HEK293 (cell line): ENCODE measurements at regions not wholly inside any gene's neighbourhood (a gene's known extent, or its start where the extent isn't known, plus 50 kb on each side); places are given as distances from the start of the nearest gene placed in this dataset.
A peak's percentile ranks its signal among the peaks of the same experiment; 100 is the strongest.

ENCODE experiments used
- CTCF ChIA-PET: fragments of 350-600 bp; formaldehyde crosslinking; extraction: SDS; loops from one replicate; lab custom pipeline; 2021; ENCODE audit warnings: antibody characterized with exemption; lab: Yijun Ruan, JAX
- POLR2A ChIA-PET: fragments of 300-600 bp; formaldehyde crosslinking; extraction: SDS; loops from one replicate; lab custom pipeline; 2020; ENCODE audit warnings: antibody characterized with exemption, inconsistent platforms; lab: Yijun Ruan, JAX
- H3K27ac ChIP-seq: fragments of 200-500 bp; sonication (Bioruptor generic); 2 replicates; pipeline ENCODE4 v1.5.1; 2014; ENCODE audit warnings: low read depth, low read length, control low read depth, inconsistent platforms; ENCODE audit errors: extremely low read depth
- H3K36me3 ChIP-seq, 2 experiments: fragments of 200-500 bp in 1 of 2; sonication (Bioruptor generic) in 1 of 2; 1 replicate in 1 of 2; 2 replicates in 1 of 2; pipeline ENCODE4 v1.5.1; 2014 to 2017; ENCODE audit warnings: inconsistent platforms in 2 of 2, low read length in 2 of 2; ENCODE audit not compliant: control insufficient read depth in 2 of 2, insufficient read depth in 1 of 2
- H3K4me1 ChIP-seq: fragments of 200-500 bp; sonication (Bioruptor generic); 2 replicates; pipeline ENCODE4 v1.5.1; 2014; ENCODE audit warnings: mild to moderate bottlenecking, low read length, inconsistent platforms; ENCODE audit not compliant: control insufficient read depth, insufficient read depth
- H3K4me3 ChIP-seq: 2 replicates; pipeline ENCODE4 v1.5.1; 2011; ENCODE audit warnings: low read depth, mild to moderate bottlenecking, control low read depth, low read length, moderate library complexity
- H3K9me3 ChIP-seq: fragments of 200-500 bp; sonication (Bioruptor generic); 2 replicates; pipeline ENCODE4 v1.5.1; 2014; ENCODE audit warnings: low read depth, low read length, inconsistent platforms; ENCODE audit not compliant: control insufficient read depth, insufficient read depth
- EGR2 ChIP-seq: fragments of 450-650 bp; formaldehyde crosslinking; IDR thresholded peaks from 2 replicates; pipeline ENCODE4 v1.5.1; 2016; ENCODE audit warnings: low read depth, missing biosample characterization, missing genetic modification characterization
- FEZF1 ChIP-seq: fragments of 450-650 bp; formaldehyde crosslinking; IDR thresholded peaks from 2 replicates; pipeline ENCODE4 v1.5.1; 2016; ENCODE audit warnings: missing biosample characterization, missing genetic modification characterization
- KLF7 ChIP-seq: fragments of 450-650 bp; formaldehyde crosslinking; IDR thresholded peaks from 2 replicates; pipeline ENCODE4 v1.5.1; 2016; ENCODE audit warnings: missing biosample characterization, missing genetic modification characterization, borderline replicate concordance
- MZF1 ChIP-seq: fragments of 450-650 bp; formaldehyde crosslinking; IDR thresholded peaks from 2 replicates; pipeline ENCODE4 v1.5.1; 2017; ENCODE audit warnings: missing biosample characterization, missing genetic modification characterization, borderline replicate concordance
- PRDM4 ChIP-seq: fragments of 450-650 bp; formaldehyde crosslinking; IDR thresholded peaks from 2 replicates; pipeline ENCODE4 v1.5.1; 2017; ENCODE audit warnings: missing biosample characterization, missing genetic modification characterization
- WT1 ChIP-seq: fragments of 450-650 bp; formaldehyde crosslinking; IDR thresholded peaks from 2 replicates; pipeline ENCODE4 v1.5.1; 2016; ENCODE audit warnings: missing biosample characterization, missing genetic modification characterization
- ZBTB10 ChIP-seq: fragments of 450-650 bp; formaldehyde crosslinking; IDR thresholded peaks from 2 replicates; pipeline ENCODE4 v1.5.1; 2016; ENCODE audit warnings: missing biosample characterization, missing genetic modification characterization
- ZEB2 ChIP-seq: fragments of 450-650 bp; formaldehyde crosslinking; IDR thresholded peaks from 2 replicates; pipeline ENCODE4 v1.5.1; 2016; ENCODE audit warnings: missing biosample characterization, missing genetic modification characterization
- ZNF146 ChIP-seq: fragments of 450-650 bp; formaldehyde crosslinking; IDR thresholded peaks from 2 replicates; pipeline ENCODE4 v1.5.1; 2016; ENCODE audit warnings: missing biosample characterization, missing genetic modification characterization
- ZNF175 ChIP-seq: fragments of 450-650 bp; formaldehyde crosslinking; IDR thresholded peaks from 2 replicates; pipeline ENCODE4 v1.5.1; 2016; ENCODE audit warnings: missing biosample characterization, missing genetic modification characterization
- ZNF202 ChIP-seq: fragments of 450-650 bp; formaldehyde crosslinking; IDR thresholded peaks from 2 replicates; pipeline ENCODE4 v1.5.1; 2016; ENCODE audit warnings: missing biosample characterization, missing genetic modification characterization, borderline replicate concordance
- ZNF335 ChIP-seq: fragments of 450-650 bp; formaldehyde crosslinking; conservative IDR thresholded peaks from 2 replicates; pipeline ENCODE4 v1.5.1; 2016; ENCODE audit warnings: missing biosample characterization, missing genetic modification characterization
- ZNF560 ChIP-seq: fragments of 450-650 bp; formaldehyde crosslinking; IDR thresholded peaks from 2 replicates; pipeline ENCODE4 v1.5.1; 2017; ENCODE audit warnings: missing biosample characterization, missing genetic modification characterization, borderline replicate concordance
- ZNF626 ChIP-seq: fragments of 450-650 bp; sonication (Bioruptor Pico); formaldehyde crosslinking; IDR thresholded peaks from 2 replicates; pipeline ENCODE4 v1.5.1; 2018; ENCODE audit warnings: missing biosample characterization, missing genetic modification characterization, inconsistent platforms
- ZNF664 ChIP-seq: fragments of 450-650 bp; formaldehyde crosslinking; IDR thresholded peaks from 2 replicates; pipeline ENCODE4 v1.5.1; 2016; ENCODE audit warnings: missing biosample characterization, missing genetic modification characterization
- ZNF747 ChIP-seq: fragments of 450-650 bp; formaldehyde crosslinking; IDR thresholded peaks from 2 replicates; pipeline ENCODE4 v1.5.1; 2016; ENCODE audit warnings: missing biosample characterization, missing genetic modification characterization
- ZNF785 ChIP-seq: fragments of 450-650 bp; formaldehyde crosslinking; IDR thresholded peaks from 2 replicates; pipeline ENCODE4 v1.5.1; 2016; ENCODE audit warnings: missing biosample characterization, missing genetic modification characterization
- ZSCAN16 ChIP-seq: fragments of 450-650 bp; formaldehyde crosslinking; IDR thresholded peaks from 2 replicates; pipeline ENCODE4 v1.5.1; 2016; ENCODE audit warnings: missing biosample characterization, missing genetic modification characterization
- TF ChIP-seq, protein P1 (sequence below): fragments of 450-650 bp; formaldehyde crosslinking; IDR thresholded peaks from 2 replicates; pipeline ENCODE4 v1.5.1; 2016; ENCODE audit warnings: missing biosample characterization, missing genetic modification characterization
- TF ChIP-seq, protein P2 (sequence below): fragments of 450-650 bp; formaldehyde crosslinking; IDR thresholded peaks from 2 replicates; pipeline ENCODE4 v1.5.1; 2016; ENCODE audit warnings: missing biosample characterization, missing genetic modification characterization
- TF ChIP-seq, protein P3 (sequence below): fragments of 450-650 bp; formaldehyde crosslinking; IDR thresholded peaks from 2 replicates; pipeline ENCODE4 v1.5.1; 2017; ENCODE audit warnings: missing biosample characterization, missing genetic modification characterization

- no peak for TF ChIP-seq ZBTB10 (tag by site-specific recombination)
- no peak for TF ChIP-seq ZNF785 (tag by site-specific recombination)
- no peak for TF ChIP-seq ZNF335 (tag by site-specific recombination)
- TF ChIP-seq ZNF626 (tag by site-specific recombination), result no peak
- TF ChIP-seq EGR2 (tag by site-specific recombination), result no peak
- no peak for TF ChIP-seq ZNF560
- no peak for TF ChIP-seq MZF1 (tag by site-specific recombination)
- TF ChIP-seq ZNF202 (tag by site-specific recombination), result no peak
These were observed 58.9 kb upstream of the POU2F1 start (continued) for GRCh38 chr1:167161762-167162161.

DNA sequence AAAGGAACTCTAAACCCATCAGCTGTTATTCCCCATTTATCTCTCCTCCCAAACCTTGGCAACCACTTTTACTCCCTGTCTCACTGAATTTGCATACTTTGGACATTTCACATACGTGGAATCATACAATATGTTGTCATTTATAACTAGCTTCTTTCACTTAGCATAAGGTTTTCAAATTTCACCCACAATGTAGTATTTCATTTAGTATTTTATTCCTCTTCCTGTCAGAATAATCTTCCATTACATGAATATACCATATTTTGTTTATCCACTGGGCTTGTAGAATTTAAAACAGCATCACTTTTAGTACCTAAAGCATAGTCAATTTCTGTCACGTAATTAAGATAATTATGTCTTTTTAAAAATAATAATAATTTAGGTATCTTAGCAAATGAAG is 55.5 kb upstream of the POU2F1 start:
- H3K4me1 ChIP-seq, result peaks cover 15% of the 10 kb centered on the region
- no peaks in the 10 kb centered on the region for H3K9me3 ChIP-seq
- H3K4me3 ChIP-seq, result no peak overlapping the region
- TF ChIP-seq, protein P1, sequence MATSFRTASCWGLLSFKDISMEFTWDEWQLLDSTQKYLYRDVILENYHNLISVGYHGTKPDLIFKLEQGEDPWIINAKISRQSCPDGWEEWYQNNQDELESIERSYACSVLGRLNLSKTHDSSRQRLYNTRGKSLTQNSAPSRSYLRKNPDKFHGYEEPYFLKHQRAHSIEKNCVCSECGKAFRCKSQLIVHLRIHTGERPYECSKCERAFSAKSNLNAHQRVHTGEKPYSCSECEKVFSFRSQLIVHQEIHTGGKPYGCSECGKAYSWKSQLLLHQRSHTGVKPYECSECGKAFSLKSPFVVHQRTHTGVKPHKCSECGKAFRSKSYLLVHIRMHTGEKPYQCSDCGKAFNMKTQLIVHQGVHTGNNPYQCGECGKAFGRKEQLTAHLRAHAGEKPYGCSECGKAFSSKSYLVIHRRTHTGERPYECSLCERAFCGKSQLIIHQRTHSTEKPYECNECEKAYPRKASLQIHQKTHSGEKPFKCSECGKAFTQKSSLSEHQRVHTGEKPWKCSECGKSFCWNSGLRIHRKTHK, result no peak
- peak; percentile 96 for TF ChIP-seq ZNF664
- TF ChIP-seq ZNF146 (tag by site-specific recombination), result peak; percentile 47; the same call in 1 of the 2 replicates
- ChIA-PET POLR2A (interaction anchor here (1.7 kb wide), 1 partner anchor 55 kb away, joined by 13 read pairs; the partner anchor contains the start of gene POU2F1), CTCF (interaction anchor here (2.8 kb wide), 1 partner anchor 54 kb away, joined by 14 read pairs; no protein-coding TSS in a partner anchor)
- no peak overlapping the region for H3K27ac ChIP-seq
- H3K36me3 ChIP-seq, result no peaks in the 10 kb centered on the region

DNA sequence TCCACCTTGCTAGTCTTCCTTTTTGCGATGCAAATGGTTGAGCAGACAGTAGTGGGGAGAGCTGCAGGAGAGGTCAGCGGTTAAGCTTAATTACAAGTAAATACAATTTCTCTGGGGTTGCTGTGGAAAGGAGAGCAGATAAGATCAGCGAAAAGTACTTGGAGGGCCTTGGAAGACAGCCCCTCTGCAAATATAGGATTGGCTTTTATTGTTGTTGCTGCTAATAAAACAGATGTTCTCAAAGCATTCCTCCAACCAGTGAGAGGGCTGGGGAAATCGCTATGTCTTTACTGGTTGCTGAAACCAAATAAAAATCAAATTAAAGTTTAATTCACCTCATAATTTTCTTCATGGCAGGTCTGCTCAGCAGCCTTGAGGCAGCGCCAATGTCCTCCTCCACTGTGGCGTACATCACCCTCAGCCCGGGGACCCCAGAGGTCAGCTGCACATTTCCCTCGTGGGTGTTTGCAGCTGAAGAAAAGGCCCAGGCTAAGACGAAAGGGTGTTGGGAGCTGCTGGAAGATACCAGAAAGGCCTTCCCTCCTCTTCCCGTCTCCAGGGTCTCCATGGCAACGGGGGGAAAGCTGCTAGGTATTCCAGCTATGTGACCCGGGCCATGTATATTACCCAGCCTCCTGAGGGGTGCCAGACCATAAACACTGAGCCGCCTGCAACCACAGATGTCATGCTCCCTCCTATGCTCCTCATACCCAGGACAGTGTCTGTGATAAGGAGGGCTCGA is 54.6 kb upstream of the POU2F1 start:
- ChIA-PET POLR2A (interaction anchor here (1.1 to 1.7 kb wide), 2 partner anchors 12 to 54 kb away, joined by 5 to 13 read pairs; partner anchors contain the start of gene POU2F1), CTCF (interaction anchor here (1.0 to 2.8 kb wide), 3 partner anchors 9 to 54 kb away, joined by 3 to 14 read pairs (median 4); no protein-coding TSS in a partner anchor)
- H3K4me1 ChIP-seq, result peaks cover 15% of the 10 kb centered on the region
- H3K9me3 ChIP-seq, result no peaks in the 10 kb centered on the region
- peak overlapping the region; percentile 73 for H3K27ac ChIP-seq
- H3K36me3 ChIP-seq, result no peaks in the 10 kb centered on the region
- no peak overlapping the region for H3K4me3 ChIP-seq
- TF ChIP-seq WT1 (tag by site-specific recombination) (peak; percentile 58; the same call in 1 of the 2 replicates), KLF7 (peak; percentile 64; the same call in 1 of the 2 replicates), ZSCAN16 (no peak), PRDM4 (peak; percentile 82), FEZF1 (tag by site-specific recombination) (peak; percentile 90), ZNF175 (tag by site-specific recombination) (no peak), ZEB2 (tag by site-specific recombination) (no peak), ZNF747 (tag by site-specific recombination) (no peak), ZNF335 (tag by site-specific recombination) (peak; percentile 46)
- TF ChIP-seq, protein P2, sequence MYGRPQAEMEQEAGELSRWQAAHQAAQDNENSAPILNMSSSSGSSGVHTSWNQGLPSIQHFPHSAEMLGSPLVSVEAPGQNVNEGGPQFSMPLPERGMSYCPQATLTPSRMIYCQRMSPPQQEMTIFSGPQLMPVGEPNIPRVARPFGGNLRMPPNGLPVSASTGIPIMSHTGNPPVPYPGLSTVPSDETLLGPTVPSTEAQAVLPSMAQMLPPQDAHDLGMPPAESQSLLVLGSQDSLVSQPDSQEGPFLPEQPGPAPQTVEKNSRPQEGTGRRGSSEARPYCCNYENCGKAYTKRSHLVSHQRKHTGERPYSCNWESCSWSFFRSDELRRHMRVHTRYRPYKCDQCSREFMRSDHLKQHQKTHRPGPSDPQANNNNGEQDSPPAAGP, result no peak
- TF ChIP-seq, protein P3, sequence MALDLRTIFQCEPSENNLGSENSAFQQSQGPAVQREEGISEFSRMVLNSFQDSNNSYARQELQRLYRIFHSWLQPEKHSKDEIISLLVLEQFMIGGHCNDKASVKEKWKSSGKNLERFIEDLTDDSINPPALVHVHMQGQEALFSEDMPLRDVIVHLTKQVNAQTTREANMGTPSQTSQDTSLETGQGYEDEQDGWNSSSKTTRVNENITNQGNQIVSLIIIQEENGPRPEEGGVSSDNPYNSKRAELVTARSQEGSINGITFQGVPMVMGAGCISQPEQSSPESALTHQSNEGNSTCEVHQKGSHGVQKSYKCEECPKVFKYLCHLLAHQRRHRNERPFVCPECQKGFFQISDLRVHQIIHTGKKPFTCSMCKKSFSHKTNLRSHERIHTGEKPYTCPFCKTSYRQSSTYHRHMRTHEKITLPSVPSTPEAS, result no peak
